NOMO-1 treated with dmso at 0.1 percent for 144 hours (cell line): ENCODE measurements at regions not wholly inside any gene's neighbourhood (a gene's known extent, or its start where the extent isn't known, plus 50 kb on each side); places are given as distances from the start of the nearest gene placed in this dataset.
"Not testable (repeated sequence)": the region's sequence is repeated elsewhere in the genome, so short reads cannot be mapped to it uniquely, and the experiment has no call there.

Experiments used
- DNase-seq: peaks from one replicate; lab custom pipeline; 2025; ENCODE audit not compliant: unreplicated experiment; lab: John Stamatoyannopoulos, UW

- DNase-seq: no peak
Observed at GRCh38 chr7:131039355-131039762, 288.3 kb upstream of the MKLN1 start.

GRCh38 chr7:131039836-131040235 lies 287.8 kb upstream of the MKLN1 start:
- no peak for DNase-seq

DNA sequence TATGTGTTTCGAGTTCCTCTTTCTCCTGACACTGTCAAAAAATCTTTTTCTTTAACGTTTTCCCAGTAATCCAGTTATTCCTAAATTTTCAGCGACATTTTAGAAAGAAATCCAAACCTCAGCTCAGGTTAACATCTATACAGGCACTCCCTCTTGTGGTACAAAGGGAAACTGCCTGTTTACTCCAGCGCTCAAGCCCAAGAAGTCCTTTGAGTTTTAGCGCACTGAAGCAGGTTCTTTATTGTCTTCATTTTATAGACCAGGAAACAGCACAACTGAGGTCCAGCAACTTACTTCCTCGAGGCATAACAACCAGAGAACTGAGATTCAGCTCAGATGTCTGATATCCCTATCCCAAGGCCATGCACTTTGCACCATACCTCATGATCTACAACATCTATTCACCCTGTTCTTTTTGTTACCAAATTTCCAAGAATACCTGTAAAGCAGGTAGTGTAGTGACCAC lies 287.2 kb upstream of the MKLN1 start:
- DNase-seq: peak; percentile 6

DNA sequence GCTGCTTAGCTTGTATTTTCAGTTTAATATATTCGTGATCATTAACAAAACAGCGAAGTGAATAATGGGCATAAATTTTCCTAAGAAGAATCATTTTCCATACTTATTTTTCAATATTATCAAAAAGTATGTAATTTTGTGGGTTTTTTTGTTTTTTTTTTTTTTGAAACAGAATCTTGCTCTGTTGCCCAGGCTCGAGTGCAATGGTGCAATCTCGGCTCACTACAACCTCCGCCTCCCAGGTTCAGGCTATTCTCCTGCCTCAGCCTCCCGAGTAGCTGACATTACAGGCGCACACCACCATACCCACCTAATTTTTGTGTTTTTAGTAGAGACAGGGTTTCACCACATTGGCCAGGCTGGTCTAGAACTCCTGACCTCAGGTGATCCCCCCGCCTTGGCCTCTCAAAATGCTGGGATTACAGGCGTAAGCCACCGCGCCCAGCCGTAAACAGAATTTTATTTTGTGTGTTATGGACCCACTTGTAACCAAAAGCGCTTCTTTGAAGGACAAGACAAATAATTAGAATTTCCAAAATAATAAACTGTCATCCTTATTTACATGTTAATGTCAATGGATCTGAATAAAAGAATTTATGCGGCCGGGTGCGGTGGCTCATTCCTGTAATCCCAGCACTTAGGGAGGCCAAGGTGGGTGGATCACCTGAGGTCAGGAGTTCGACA lies 286.5 kb upstream of the MKLN1 start:
- DNase-seq: not testable (repeated sequence)

DNA sequence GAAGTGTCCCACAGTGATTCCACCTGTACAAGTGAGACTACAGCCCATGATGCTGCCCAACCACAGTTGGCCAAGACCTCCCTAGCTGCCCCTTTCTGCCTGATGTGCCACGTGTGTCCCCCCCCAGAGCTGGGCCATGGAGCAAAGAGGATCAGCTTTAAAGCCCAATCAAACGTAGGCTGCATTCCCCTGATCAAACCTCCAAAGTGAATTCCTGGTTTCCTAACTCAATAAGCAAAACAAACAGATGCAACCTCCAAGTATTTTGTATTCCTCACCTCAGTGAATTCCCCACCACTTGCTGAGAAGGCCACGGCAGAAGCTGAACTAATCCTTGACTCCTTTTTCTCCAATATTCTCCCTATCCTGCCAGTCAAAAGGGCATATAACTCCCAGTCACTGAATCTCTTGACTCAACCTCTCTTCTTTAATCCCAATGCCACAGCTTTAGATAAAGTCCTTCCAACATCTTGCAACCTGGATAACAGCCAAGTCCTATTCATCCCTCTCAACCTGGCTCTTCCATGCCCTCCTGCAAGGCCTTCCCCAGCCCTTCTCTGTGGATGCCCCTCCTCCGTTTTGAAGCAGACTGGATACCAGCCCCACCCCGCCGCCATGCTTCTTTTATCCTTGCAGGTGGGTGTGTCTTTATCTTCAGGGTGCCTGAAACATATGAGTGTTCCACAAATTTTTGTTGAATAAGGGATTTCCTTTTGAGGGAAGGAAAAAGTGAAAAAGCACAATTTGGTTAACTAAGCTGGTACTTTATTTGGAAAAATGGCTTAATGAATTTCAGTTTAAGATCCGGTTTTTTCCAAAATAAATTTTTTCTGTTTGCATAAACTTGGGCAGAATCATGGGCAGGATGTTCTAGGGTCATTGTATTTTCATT lies 285.2 kb upstream of the MKLN1 start:
- no peak for DNase-seq

- DNase-seq: no peak
Observed at GRCh38 chr7:131045526-131045925, 282.1 kb upstream of the MKLN1 start.

DNA sequence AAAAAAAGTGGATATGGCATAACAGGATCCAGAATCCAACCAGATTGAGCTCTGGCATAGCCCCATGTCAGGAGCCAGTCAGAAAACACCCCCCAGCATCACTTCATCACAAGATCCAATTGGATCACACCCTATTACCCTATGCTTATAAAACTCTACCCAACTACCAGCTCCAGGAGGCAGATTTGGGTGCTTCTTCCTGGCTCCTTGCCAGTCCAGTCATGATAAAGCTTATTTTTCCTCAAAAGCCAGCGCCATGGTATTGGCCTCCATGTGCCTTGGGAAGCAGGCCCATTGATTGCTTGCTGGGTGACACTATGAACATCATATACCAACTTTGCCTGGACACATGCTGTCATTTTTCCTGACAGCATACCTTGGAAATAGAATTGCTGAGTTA lies 281.4 kb upstream of the MKLN1 start:
- DNase-seq: no peak

- DNase-seq: no peak
Observed at GRCh38 chr7:131047651-131048304, 279.9 kb upstream of the MKLN1 start.

DNA sequence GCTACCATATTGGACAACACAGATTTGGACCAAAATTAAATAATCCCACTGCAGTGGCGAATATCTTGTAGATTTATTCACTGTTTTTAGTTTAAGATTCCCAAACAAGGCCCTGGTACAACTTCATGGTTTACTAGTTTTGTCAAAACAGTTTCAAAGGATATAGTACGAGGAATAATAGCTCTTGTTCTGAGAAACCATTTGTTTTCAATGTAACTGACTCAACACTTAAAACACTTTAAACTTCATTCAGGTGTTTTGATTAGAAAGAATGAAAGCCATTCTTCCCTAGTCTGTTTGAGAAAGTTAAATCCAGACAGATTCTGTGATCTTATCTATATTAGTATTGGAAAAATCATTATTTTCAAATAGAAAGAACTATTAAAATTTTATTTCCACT lies 276.4 kb upstream of the MKLN1 start:
- no peak for DNase-seq

GRCh38 chr7:131052285-131052904 lies 275.3 kb upstream of the MKLN1 start:
- DNase-seq: no peak

DNA sequence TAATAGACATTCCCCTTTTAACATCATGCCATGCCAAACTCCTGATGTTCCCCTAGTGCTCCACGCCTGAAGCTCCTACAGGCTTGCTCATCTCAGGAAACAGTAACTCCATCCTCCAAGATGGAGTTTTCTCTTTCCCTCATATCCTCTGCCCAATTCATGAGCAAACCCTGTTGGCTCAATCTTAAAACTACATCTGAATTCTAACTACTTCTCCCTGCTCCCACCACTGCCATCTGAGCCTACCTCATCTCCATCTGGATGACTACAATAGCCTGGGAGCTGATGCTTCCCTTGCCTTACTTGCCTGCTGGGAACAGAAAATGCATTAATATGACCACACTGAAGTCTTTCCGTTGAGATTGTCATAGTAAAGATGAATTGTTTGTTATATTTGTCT lies 271.7 kb upstream of the MKLN1 start:
- DNase-seq: no peak

GRCh38 chr7:131057015-131057793 lies 270.5 kb upstream of the MKLN1 start:
- DNase-seq: no peak

DNA sequence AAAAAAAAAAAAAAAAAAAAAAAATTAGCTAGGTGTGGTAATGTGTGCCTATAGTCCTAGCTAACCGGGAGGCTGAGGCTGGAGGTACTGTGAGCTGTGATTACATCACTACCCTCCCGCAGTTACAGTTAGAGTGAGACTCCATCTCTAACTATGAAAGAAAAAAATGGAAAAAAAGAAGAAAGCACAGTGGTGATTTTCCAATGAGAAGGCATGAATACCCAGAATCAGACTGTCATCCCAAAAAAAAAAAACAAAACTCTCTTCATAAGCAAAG lies 269.9 kb upstream of the MKLN1 start:
- DNase-seq: no peak

- not testable (repeated sequence) for DNase-seq
Observed at GRCh38 chr7:131058561-131059288, 269.0 kb upstream of the MKLN1 start.

DNA sequence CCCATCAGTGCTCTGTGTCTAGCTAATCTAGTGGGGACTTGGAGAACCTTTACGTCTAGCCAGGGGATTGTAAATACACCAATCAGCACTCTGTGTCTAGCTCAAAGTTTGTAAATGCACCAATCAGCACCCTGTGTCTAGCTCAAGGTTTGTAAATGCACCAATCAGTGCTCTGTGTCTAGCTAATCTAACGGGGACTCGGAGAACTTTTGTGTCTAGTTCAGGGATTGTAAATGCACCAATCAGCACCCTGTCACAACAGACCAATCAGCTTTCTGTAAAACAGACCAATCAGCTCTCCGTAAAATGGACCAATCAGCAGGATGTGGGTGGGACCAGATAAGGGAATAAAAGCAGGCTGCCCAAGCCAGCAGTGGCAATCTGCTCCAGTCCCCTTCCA lies 268.3 kb upstream of the MKLN1 start:
- not testable (repeated sequence) for DNase-seq

- DNase-seq: no peak
Observed at GRCh38 chr7:131061158-131061557, 266.5 kb upstream of the MKLN1 start.

DNA sequence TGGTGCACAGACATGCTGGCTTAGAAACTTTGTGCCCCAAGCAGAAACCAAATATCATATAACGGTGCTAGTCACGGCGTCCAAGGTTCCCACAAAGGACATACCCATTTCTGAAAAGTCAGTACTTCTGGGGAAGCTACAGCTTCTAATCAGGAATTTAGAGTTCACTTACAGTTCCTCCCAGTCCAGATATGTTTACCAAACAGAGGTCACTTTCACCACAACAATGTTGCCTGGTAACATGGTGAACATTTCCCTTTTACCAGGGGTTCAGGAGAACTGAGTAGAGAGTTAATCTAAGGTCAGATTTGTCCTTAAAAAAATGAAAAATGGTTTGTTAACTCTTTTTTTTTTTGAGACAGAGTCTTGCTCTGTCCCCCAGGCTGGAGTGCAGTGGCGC lies 265.9 kb upstream of the MKLN1 start:
- no peak for DNase-seq

DNA sequence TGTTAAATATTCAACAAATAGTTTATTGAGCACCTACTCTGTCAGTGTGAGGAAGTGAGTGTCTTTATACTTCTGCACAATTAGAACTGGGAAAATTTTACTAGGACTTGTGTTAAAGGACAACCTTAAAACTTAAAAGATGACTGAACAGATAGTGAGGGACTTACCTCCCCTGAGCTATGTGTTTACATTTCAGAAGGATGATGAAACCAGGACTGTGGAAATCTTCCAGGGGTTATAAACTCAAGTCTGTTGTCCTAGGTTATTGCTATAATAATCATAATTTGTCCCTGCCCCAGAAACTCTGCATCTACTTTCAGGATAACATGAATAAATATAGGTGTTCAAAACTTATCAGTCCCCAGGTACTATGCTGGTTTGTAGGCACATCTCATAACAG lies 261.0 kb upstream of the MKLN1 start:
- no peak for DNase-seq

DNA sequence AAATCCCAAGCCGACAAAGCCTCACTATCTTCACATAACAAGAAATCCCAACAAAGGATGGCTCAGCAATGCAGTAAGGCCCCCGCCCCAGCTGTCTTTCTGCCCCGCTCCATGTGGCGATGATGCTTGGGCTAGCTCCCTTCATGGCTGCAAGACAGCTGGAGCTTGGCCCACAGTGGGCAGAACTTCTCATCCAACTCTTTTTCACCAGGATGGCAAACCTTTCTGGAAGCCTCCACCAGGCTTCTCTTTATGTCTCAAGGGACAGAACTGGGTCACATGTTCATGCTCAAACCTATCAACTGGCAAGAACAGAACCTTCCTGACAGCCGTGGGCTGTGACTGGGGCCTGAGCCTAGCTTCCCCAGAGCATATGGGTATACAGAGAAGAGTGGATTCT lies 260.5 kb upstream of the MKLN1 start:
- no peak for DNase-seq

DNA sequence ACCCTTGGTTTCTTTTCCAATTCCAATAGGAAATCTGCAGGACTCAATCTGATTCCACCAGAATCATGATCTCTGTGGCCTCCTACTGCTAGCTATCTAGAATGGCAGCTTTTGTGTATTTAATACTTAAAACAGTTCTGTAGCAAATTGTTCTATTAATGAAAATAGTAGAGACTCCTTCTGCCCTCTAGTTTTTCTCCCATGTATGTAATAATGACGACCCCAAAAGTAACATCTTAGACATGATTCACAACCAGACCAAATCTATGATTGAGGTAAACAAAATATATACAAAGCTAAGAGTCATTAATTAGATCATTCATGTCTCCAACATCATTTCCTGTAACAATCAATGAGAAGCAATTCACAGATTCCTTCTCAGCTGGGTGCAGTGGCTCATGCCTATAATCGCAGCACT lies 259.1 kb upstream of the MKLN1 start:
- DNase-seq: no peak
